Neural crest cell (in vitro differentiated cells): ENCODE measurements at regions not wholly inside any gene's neighbourhood (a gene's known extent, or its start where the extent isn't known, plus 50 kb on each side); places are given as distances from the start of the nearest gene placed in this dataset.
"Not testable (repeated sequence)": the region's sequence is repeated elsewhere in the genome, so short reads cannot be mapped to it uniquely, and the experiment has no call there.

Source experiments
- DNase-seq: peaks from one replicate; pipeline ENCODE4 v3.0.0; 2021; ENCODE audit warnings: low read depth, mixed read lengths, low spot score
- H3K27ac Mint-ChIP-seq: one replicate; pipeline ENCODE4 v1.8.0; 2021; ENCODE audit warnings: mild to moderate bottlenecking, mixed read lengths; ENCODE audit not compliant: unreplicated experiment
- H3K27me3 Mint-ChIP-seq: 2 replicates; pipeline ENCODE4 v1.8.0; 2021; ENCODE audit warnings: low read depth, mild to moderate bottlenecking, mixed read lengths
- H3K36me3 Mint-ChIP-seq: 2 replicates; pipeline ENCODE4 v1.8.0; 2021; ENCODE audit warnings: low read depth, mild to moderate bottlenecking, mixed read lengths
- H3K4me1 Mint-ChIP-seq: 2 replicates; pipeline ENCODE4 v1.8.0; 2021; ENCODE audit warnings: mixed read lengths
- H3K4me3 Mint-ChIP-seq: one replicate; pipeline ENCODE4 v1.8.0; 2021; ENCODE audit warnings: mild to moderate bottlenecking, mixed read lengths
- H3K9me3 Mint-ChIP-seq: 2 replicates; pipeline ENCODE4 v1.8.0; 2021; ENCODE audit warnings: mixed read lengths
- TF ChIP-seq, protein P1 (sequence below): fragments of 200-600 bp; sonication (generic); conservative IDR thresholded peaks from 2 replicates; pipeline ENCODE4 v1.5.0; 2021; ENCODE audit warnings: antibody characterized with exemption, mild to moderate bottlenecking

DNA sequence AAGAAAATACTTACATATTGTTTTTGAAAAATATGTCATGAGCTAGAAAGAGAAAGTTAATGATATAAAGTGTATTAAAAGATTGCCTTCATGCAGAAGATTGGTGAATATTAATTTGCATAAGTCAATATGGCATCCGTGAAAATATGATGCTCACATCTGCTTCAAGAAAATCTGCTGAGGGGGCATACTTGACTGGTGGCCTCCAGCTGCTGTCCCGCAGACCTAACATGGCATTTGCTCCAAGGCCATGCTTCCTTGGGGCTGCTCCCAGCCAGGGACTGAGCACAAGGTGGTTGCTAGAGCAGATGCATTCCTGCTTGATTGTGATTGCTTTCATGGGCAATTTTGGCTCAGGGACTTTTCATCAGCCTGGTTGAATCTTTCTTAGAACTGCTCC, 133.8 kb downstream of the TTC6 start:
- Mint-ChIP-seq H3K9me3 (no peaks in the 10 kb centered on the region), H3K4me1 (no peaks in the 10 kb centered on the region), H3K27me3 (no peaks in the 10 kb centered on the region), H3K27ac (no peak overlapping the region), H3K36me3 (no peaks in the 10 kb centered on the region), H3K4me3 (no peak overlapping the region)
- TF ChIP-seq, protein P1, sequence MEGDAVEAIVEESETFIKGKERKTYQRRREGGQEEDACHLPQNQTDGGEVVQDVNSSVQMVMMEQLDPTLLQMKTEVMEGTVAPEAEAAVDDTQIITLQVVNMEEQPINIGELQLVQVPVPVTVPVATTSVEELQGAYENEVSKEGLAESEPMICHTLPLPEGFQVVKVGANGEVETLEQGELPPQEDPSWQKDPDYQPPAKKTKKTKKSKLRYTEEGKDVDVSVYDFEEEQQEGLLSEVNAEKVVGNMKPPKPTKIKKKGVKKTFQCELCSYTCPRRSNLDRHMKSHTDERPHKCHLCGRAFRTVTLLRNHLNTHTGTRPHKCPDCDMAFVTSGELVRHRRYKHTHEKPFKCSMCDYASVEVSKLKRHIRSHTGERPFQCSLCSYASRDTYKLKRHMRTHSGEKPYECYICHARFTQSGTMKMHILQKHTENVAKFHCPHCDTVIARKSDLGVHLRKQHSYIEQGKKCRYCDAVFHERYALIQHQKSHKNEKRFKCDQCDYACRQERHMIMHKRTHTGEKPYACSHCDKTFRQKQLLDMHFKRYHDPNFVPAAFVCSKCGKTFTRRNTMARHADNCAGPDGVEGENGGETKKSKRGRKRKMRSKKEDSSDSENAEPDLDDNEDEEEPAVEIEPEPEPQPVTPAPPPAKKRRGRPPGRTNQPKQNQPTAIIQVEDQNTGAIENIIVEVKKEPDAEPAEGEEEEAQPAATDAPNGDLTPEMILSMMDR: no peak
- no peak for DNase-seq

DNA sequence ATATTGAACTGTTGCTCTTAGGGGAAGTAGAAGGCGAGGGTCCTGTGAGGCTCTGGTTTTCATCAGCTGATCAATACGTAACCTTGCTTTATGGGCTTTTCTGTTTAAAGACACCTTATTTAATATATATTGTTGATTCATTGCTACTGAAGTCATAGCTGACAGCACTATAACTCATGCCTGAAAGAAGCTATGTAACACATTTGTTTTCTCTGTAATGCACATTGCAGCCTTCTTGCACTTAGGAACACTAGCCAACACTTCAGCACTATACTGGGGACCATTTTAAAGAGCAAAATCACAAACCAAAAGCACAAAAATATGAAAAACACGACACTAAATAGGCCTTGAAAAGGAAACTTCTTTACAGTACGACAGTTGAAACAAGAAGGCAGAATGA, 135.7 kb downstream of the TTC6 start:
- TF ChIP-seq, protein P1: no peak
- Mint-ChIP-seq H3K9me3 (no peaks in the 10 kb centered on the region), H3K36me3 (no peaks in the 10 kb centered on the region), H3K4me3 (no peak overlapping the region), H3K27ac (no peak overlapping the region), H3K4me1 (no peaks in the 10 kb centered on the region), H3K27me3 (no peaks in the 10 kb centered on the region)
- DNase-seq: no peak

DNA sequence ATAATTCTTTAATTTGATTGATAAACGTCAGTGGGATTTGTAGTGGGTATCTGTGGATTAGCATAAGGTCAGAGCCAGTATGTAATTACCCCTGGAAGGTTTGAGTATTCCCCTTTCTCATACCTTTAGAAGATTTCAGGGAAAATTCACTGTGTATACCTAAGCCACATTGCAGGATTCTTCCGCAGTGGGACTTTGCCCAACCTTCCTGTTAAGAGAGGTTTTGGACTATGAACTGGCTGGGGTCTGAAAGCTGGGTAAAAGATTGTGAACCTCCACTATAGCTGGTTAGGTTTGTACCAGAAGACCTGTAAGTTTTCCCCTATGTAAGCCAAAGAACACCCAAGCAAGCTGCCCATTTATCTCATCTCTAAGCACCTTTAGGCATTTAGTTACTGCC, 150.2 kb downstream of the TTC6 start:
- DNase-seq: no peak
- TF ChIP-seq, protein P1: no peak
- peaks cover 8% of the 10 kb centered on the region for H3K4me1 Mint-ChIP-seq

DNA sequence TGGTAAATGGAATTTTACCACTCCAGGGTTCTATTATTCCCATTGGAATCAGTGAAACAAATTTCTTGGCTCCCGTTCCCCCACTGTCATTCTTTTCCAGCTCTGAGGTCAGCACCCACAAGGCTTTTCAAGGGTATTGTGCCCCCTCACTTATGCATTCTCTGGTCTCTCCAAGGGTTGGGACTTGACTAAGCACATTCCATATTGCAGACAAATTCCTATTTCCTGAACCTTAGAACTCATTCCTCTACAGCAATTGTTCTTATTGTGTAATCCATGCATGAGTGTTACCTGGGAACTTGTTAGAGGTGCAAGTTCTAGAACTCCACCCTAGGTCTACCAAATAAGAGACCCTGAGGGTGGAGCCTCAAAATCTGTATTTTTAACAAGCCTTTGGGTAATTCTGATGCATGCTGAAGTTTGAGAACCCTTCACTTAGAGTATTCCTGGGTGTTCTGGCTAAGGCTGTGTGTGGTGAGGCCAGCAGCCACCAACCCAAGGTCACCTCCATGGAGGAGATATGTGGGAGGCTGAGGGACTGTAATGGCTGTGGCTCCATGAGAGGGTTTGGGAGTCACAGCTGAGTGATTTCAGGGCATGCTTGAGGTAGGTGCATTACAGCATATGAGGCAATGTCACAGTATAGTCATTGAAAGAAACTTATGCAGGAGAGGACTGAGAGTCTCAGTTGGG, 150.9 kb downstream of the TTC6 start:
- no peaks in the 10 kb centered on the region for H3K27me3 Mint-ChIP-seq
- no peaks in the 10 kb centered on the region for H3K36me3 Mint-ChIP-seq
- H3K9me3 Mint-ChIP-seq: no peaks in the 10 kb centered on the region
- H3K4me3 Mint-ChIP-seq: no peak overlapping the region
- no peak overlapping the region for H3K27ac Mint-ChIP-seq
- TF ChIP-seq, protein P1: no peak
- peaks cover 8% of the 10 kb centered on the region for H3K4me1 Mint-ChIP-seq
- DNase-seq: no peak

More for the DNA sequence above, 150.2 kb downstream of the TTC6 start:
- no peak overlapping the region for H3K4me3 Mint-ChIP-seq
- no peaks in the 10 kb centered on the region for H3K36me3 Mint-ChIP-seq
- no peaks in the 10 kb centered on the region for H3K9me3 Mint-ChIP-seq
- H3K27me3 Mint-ChIP-seq: no peaks in the 10 kb centered on the region
- H3K27ac Mint-ChIP-seq: no peak overlapping the region

DNA sequence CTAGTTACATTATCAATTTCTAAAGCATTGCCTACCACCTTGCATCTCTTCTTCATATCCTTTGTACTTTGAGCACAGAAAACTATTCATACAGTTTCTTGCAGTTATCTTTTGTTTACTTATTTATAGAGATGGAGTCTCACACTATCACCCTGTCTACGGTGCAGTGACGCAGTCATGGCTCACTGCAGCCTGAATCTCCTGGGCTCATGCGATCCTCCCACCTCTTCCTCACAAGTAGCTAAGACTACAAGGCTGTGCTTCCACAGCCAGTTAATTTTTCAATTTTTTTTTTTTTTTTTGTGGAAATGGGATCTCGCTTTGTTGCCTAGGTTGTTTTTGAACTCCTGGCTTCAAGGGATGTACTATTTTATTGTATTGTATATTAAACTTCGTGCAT, 158.0 kb downstream of the TTC6 start:
- no peaks in the 10 kb centered on the region for H3K36me3 Mint-ChIP-seq
- H3K9me3 Mint-ChIP-seq: no peaks in the 10 kb centered on the region
- TF ChIP-seq, protein P1: no peak
- H3K4me3 Mint-ChIP-seq: no peak overlapping the region
- no peak overlapping the region for H3K27ac Mint-ChIP-seq
- no peak for DNase-seq
- no peaks in the 10 kb centered on the region for H3K27me3 Mint-ChIP-seq
- no peaks in the 10 kb centered on the region for H3K4me1 Mint-ChIP-seq

DNA sequence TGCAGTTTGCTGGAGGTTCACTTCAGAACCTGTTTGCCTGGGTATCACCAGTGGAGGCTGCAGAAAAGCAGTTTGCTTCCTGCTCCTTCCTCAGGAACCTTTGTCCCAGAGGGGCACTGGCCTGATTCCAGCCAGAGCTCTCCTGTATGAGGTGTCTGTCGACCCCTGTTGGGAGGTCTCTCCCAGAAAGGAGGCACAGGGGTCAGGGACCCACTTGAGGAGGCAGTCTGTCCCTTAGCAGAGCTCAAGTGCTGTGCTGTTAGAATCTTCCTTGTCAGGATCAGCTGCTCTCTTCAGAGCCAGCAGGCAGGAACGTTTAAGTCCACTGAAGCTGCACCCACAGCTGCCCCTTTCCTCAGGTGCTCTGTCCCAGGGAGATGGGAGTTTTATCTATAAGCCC, 164.8 kb downstream of the TTC6 start:
- H3K27ac Mint-ChIP-seq, H3K4me3 Mint-ChIP-seq, H3K9me3 Mint-ChIP-seq, H3K4me1 Mint-ChIP-seq, H3K27me3 Mint-ChIP-seq, H3K36me3 Mint-ChIP-seq, DNase-seq: not testable (repeated sequence)
